GM12872 (cell line): ENCODE measurements at regions not wholly inside any gene's neighbourhood (a gene's known extent, or its start where the extent isn't known, plus 50 kb on each side); places are given as distances from the start of the nearest gene placed in this dataset.

Source experiments
- CTCF ChIP-seq: IDR thresholded peaks from 3 replicates; pipeline ENCODE4 v1.5.1; 2011; ENCODE audit warnings: low read depth, mild to moderate bottlenecking, low read length, moderate library complexity; ENCODE audit not compliant: insufficient read depth

- TF ChIP-seq CTCF = no peak
Observed at GRCh38 chr3:111269777-111270176, 198.2 kb downstream of the NECTIN3 start.

GRCh38 chr3:111277226-111277625 is 205.6 kb downstream of the NECTIN3 start:
- no peak for TF ChIP-seq CTCF

DNA sequence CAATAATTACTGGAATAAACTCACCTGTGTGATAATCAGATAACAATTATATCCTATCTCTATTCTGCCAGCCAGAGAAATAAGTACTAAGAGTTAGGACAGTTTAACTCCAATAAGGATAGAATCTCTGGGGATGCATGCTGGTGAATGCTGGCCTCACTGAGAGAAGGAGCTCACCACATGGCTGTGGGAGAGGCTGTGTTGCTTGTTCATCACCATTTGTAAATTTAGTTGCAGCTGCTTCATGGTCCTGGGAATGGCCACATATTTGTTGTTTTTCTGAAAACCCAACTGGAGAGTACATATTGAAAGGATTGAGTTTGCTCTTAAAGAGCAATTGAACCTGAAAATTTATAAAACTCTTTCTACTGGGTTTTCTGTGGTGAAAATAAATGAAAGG is 207.3 kb downstream of the NECTIN3 start:
- TF ChIP-seq CTCF = no peak

GRCh38 chr3:111282024-111282423 is 210.4 kb downstream of the NECTIN3 start:
- no peak for TF ChIP-seq CTCF

DNA sequence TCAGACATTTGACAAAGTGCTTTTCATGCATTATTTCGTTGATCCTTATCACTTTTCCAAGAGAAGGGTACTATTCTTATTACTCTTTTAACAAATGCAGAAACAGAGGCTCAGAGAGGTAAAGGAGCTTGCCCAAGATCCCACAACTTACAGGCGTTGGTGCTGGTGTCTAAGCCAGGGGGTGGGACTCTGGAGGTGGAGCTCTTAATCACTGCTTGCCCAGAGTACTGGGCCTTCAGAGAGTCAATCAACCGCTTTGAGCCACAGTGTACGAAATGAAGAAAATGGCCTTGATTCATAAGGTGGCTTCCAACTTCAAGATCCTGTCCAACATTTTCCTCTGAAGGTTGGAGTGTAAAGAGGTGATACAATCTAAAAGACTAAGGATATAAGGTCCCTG is 211.5 kb downstream of the NECTIN3 start:
- no peak for TF ChIP-seq CTCF

GRCh38 chr3:111284503-111285183 is 213.0 kb downstream of the NECTIN3 start:
- TF ChIP-seq CTCF = no peak

DNA sequence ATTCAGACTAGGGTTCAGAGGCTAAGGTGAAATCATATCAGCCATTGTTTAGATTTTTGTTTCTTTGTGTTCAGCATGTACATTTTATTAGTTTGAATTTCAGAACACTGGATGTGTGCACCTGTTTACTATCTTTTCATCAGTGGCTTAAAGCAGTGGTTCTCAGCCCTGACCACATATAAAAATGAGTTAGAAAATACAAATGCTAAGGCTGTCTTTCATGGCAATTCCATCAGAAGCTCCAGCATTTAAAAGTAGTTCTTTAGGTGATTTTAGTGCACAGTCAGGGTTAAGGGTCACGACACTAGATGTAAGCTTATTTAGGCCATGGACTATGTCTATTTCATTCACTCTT is 213.5 kb downstream of the NECTIN3 start:
- no peak for TF ChIP-seq CTCF
